ENCODE measurements at regions not wholly inside any gene's neighbourhood (a gene's known extent, or its start where the extent isn't known, plus 50 kb on each side); places are given as distances from the start of the nearest gene placed in this dataset.

DNA sequence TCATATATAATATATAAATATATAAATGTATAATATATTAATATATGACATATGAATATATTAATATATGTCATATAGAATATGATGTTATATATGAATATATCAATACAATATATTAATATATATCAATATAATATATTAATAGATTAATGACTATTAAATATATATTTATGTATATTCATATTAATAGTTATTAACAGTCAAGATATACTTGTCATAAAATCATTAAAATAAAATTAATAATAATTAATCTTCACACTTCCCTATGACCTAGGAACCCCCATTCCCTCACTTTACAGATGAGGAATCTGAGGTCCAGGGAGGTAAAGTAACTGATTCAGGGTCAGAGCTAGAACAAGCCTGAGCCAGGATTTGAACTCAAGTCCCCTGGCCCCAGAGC is 70.6 kb upstream of the SLC6A11 start (continued):
- TF ChIP-seq, protein P1, sequence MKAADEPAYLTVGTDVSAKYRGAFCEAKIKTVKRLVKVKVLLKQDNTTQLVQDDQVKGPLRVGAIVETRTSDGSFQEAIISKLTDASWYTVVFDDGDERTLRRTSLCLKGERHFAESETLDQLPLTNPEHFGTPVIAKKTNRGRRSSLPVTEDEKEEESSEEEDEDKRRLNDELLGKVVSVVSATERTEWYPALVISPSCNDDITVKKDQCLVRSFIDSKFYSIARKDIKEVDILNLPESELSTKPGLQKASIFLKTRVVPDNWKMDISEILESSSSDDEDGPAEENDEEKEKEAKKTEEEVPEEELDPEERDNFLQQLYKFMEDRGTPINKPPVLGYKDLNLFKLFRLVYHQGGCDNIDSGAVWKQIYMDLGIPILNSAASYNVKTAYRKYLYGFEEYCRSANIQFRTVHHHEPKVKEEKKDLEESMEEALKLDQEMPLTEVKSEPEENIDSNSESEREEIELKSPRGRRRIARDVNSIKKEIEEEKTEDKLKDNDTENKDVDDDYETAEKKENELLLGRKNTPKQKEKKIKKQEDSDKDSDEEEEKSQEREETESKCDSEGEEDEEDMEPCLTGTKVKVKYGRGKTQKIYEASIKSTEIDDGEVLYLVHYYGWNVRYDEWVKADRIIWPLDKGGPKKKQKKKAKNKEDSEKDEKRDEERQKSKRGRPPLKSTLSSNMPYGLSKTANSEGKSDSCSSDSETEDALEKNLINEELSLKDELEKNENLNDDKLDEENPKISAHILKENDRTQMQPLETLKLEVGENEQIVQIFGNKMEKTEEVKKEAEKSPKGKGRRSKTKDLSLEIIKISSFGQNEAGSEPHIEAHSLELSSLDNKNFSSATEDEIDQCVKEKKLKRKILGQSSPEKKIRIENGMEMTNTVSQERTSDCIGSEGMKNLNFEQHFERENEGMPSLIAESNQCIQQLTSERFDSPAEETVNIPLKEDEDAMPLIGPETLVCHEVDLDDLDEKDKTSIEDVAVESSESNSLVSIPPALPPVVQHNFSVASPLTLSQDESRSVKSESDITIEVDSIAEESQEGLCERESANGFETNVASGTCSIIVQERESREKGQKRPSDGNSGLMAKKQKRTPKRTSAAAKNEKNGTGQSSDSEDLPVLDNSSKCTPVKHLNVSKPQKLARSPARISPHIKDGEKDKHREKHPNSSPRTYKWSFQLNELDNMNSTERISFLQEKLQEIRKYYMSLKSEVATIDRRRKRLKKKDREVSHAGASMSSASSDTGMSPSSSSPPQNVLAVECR (CRISPR knock-in tag; IDR thresholded peaks at IDR 0.05; ENCODE audit: borderline replicate concordance) = no peak
- TF ChIP-seq ZNF383 (CRISPR knock-in tag; IDR thresholded peaks at IDR 0.05; ENCODE audit: borderline replicate concordance) (no peak), ZNF749 (CRISPR knock-in tag; IDR thresholded peaks at IDR 0.05; ENCODE audit: borderline replicate concordance) (no peak)

DNA sequence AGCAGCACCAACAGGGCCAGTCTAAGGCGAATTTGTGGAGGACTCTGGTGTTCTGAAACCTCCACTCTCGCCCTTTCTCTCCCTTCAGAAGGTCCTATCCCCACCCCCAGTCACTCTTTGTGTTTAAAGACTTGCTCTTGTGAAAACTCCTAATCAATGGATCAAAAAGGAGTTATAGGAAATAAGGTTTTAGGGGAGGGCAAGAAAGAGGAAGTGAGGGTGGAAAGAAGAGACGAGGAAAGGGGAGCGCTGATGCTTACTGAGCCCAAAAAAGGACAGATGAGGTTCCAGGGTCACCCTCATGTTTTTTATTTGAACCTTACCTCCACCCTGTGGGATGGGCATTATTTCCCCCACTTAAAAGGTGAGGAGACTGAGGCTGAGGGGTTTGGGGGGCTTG is 70.0 kb upstream of the SLC6A11 start:
- in situ Hi-C loops (cut with HindIII; ENCODE audit: extremely low pct_ligation_motif_present, low pct_unique_long_range_greater_than_20kb) = no loop called here
- Histone ChIP-seq H3K4me2 (ENCODE audit: low read depth, low read length) (no peak overlapping the region), H3K27ac (ENCODE audit: extremely low read length, insufficient read depth, low read length) (no peak overlapping the region), H3K4me3 (replicated peaks in 1 of 3; ENCODE audit: insufficient read depth in 1 of 3, low read depth in 2 of 3, low read length in 3 of 3) (no peak overlapping the region), H2AFZ (ENCODE audit: low read length) (no peak overlapping the region), H3K79me2 (ENCODE audit: insufficient read depth, low read length) (no peaks in the 10 kb centered on the region), H4K20me1 (ENCODE audit: insufficient read depth, low read length) (no peaks in the 10 kb centered on the region), H3K36me3 (replicated peaks in 1 of 2; ENCODE audit: control insufficient read depth in 1 of 2, insufficient read depth in 2 of 2, low read length in 2 of 2) (no peaks in the 10 kb centered on the region), H3K9ac (ENCODE audit: insufficient read depth, low read depth, low read length) (no peak overlapping the region), H3K4me1 (ENCODE audit: insufficient read depth, low read length) (no peaks in the 10 kb centered on the region), H3K27me3 (ENCODE audit: control insufficient read depth in 1 of 2, insufficient read depth in 2 of 2, low read length in 2 of 2) (no peaks in the 10 kb centered on the region), H3K9me3 (ENCODE audit: low read length) (no peaks in the 10 kb centered on the region)
- intact Hi-C loops (cut with micrococcal nuclease; ENCODE audit: unreplicated experiment) = no loop called here
- WGBS (ENCODE audit: low lambda C conversion rate) = 46% methylated on average over 4 of the region's 4 CpGs
- CTCF ChIA-PET (ENCODE audit: low intra/inter-chr PET ratio, low total read pairs) = no interaction called here
- BruUV-seq (replicated peaks) = no TSS peak
- TF ChIP-seq NAIF1 (CRISPR knock-in tag; IDR thresholded peaks at IDR 0.05; ENCODE audit: borderline replicate concordance) = no peak
- no peak for TF ChIP-seq AGO1 (IDR thresholded peaks at IDR 0.05; ENCODE audit: low read depth, low read length, poor library complexity, severe bottlenecking)
- no peak for TF ChIP-seq ZNF660 (CRISPR knock-in tag; IDR thresholded peaks at IDR 0.05; ENCODE audit: borderline replicate concordance, low read depth)
- DNase-seq (ENCODE audit: low spot score) (no peak), ATAC-seq (no peak), FAIRE-seq (no peak)
- POLR2A ChIA-PET = no interaction called here

All from HepG2 (cell line).